Breast epithelium (tissue), 4 donors: ENCODE measurements at regions not wholly inside any gene's neighbourhood (a gene's known extent, or its start where the extent isn't known, plus 50 kb on each side); places are given as distances from the start of the nearest gene placed in this dataset.

Source experiments
- DNase-seq, 2 donors: peaks; one replicate each; pipeline ENCODE4 v3.0.0-alpha.2; 2019; ENCODE audit warnings: low spot score in 2 of 2
- H3K27ac ChIP-seq, 2 donors: fragments of 200-600 bp; sonication (generic) in 1 of 2; one replicate each; pipeline ENCODE4 v1.5.1; 2016 to 2019; ENCODE audit warnings: mild to moderate bottlenecking in 1 of 2
- H3K27me3 ChIP-seq, 2 donors: fragments of 200-600 bp; sonication (generic) in 1 of 2; one replicate each; pipeline versions ENCODE4 v1.5.1 to v1.6.0; 2017 to 2019; ENCODE audit warnings: control low read depth in 1 of 2, mild to moderate bottlenecking in 1 of 2
- H3K36me3 ChIP-seq: fragments of 200-600 bp; one replicate; pipeline ENCODE4 v1.5.1; 2019
- H3K4me1 ChIP-seq, 2 donors: fragments of 200-600 bp; sonication (generic); one replicate each; pipeline ENCODE4 v1.5.1; 2016 to 2019; ENCODE audit warnings: control low read depth in 1 of 2
- H3K4me3 ChIP-seq, 3 donors: fragments of 200-600 bp; sonication (generic); 1 replicate in 2 of 3; 2 replicates in 1 of 3; pipeline ENCODE4 v1.5.1; 2016 to 2019; ENCODE audit warnings: mild to moderate bottlenecking in 3 of 3, moderate library complexity in 2 of 3
- H3K9me3 ChIP-seq, 2 donors: fragments of 200-600 bp; sonication (generic) in 1 of 2; one replicate each; pipeline ENCODE4 v1.5.1; 2016 to 2019; ENCODE audit warnings: control low read depth in 1 of 2
- POLR2A ChIP-seq: fragments of 450-650 bp; IDR thresholded peaks from one replicate; pipeline ENCODE4 v1.6.1; 2016; ENCODE audit warnings: antibody characterized with exemption, mild to moderate bottlenecking, moderate library complexity
- POLR2AphosphoS5 ChIP-seq, 3 donors: sonication (generic); formaldehyde crosslinking; IDR thresholded peaks; one replicate each; pipeline ENCODE4 v1.6.1; 2017; ENCODE audit warnings: antibody characterized with exemption in 3 of 3
- intact Hi-C: fragments of 100-400 bp; cut with DNase I; formaldehyde crosslinking; loops from one replicate; pipeline ENCODE4 v1.15.1; 2023; ENCODE audit warnings: low total_unique reads
- TF ChIP-seq, protein P1 (sequence below), 3 donors: fragments of 450-650 bp; IDR thresholded peaks; one replicate each; pipeline ENCODE4 v1.5.1; 2016 to 2017; ENCODE audit warnings: antibody characterized with exemption in 3 of 3, mild to moderate bottlenecking in 3 of 3, moderate library complexity in 3 of 3

DNA sequence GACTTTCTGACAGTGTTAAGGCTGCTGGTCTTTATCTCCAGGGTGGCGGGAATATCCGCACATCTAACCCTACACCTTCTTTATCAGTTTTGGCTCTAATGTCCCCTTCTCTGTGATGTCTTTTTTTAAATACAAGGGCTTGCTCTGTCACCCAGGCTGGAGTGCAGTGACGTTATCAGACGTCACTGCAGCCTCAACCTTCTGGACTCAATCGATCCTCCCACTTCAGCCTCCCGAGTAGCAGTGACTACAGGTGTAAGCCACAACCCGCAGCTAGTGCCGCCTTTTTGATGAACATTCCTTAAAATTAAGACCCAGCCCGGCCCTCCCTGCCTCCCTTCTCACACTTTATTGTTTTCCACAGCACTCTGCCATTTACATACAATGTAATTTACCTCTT lies 120.1 kb upstream of the CDH4 start:
- DNase-seq: no peak
- intact Hi-C loops: no loop called here
- no peaks in the 10 kb centered on the region for H3K36me3 ChIP-seq
- H3K9me3 ChIP-seq: no peaks in the 10 kb centered on the region
- H3K4me3 ChIP-seq: no peak overlapping the region
- H3K27ac ChIP-seq: no peak overlapping the region
- H3K27me3 ChIP-seq: peaks cover 0 to 4% of the 10 kb centered on the region in 2 donors
- H3K4me1 ChIP-seq: no peaks in the 10 kb centered on the region
- TF ChIP-seq POLR2AphosphoS5 (IDR thresholded peaks at IDR 0.05) (no peak), POLR2A (no peak)
- TF ChIP-seq, protein P1, sequence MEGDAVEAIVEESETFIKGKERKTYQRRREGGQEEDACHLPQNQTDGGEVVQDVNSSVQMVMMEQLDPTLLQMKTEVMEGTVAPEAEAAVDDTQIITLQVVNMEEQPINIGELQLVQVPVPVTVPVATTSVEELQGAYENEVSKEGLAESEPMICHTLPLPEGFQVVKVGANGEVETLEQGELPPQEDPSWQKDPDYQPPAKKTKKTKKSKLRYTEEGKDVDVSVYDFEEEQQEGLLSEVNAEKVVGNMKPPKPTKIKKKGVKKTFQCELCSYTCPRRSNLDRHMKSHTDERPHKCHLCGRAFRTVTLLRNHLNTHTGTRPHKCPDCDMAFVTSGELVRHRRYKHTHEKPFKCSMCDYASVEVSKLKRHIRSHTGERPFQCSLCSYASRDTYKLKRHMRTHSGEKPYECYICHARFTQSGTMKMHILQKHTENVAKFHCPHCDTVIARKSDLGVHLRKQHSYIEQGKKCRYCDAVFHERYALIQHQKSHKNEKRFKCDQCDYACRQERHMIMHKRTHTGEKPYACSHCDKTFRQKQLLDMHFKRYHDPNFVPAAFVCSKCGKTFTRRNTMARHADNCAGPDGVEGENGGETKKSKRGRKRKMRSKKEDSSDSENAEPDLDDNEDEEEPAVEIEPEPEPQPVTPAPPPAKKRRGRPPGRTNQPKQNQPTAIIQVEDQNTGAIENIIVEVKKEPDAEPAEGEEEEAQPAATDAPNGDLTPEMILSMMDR (IDR thresholded peaks at IDR 0.05): no peak

DNA sequence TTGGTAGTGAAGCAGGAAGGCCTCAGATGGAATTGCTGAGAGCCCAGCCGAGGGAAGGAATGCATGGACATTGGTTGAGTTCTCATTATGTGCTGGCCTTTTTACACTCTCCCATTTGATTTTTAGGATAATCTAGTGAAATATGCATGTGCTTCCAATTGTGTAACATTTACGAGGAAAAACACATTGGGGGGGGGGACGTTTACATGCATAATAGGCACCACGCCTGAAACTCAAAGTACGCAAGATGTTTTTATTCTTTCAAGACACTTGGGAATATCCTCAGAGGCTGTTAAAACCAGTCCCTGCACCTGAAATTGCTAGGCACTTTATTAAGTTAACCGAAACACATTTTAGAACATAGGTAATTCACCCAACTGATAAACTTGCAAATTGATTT lies 118.5 kb upstream of the CDH4 start:
- Histone ChIP-seq H3K27ac (no peak overlapping the region), H3K27me3 (peaks cover 0 to 4% of the 10 kb centered on the region in 2 donors), H3K4me3 (no peak overlapping the region), H3K36me3 (no peaks in the 10 kb centered on the region), H3K4me1 (no peaks in the 10 kb centered on the region), H3K9me3 (no peaks in the 10 kb centered on the region)
- TF ChIP-seq POLR2AphosphoS5 (IDR thresholded peaks at IDR 0.05): no peak
- TF ChIP-seq, protein P1 (IDR thresholded peaks at IDR 0.05): no peak
- intact Hi-C loops: no loop called here
- DNase-seq: no peak

GRCh38 chr20:61134296-61135030 lies 117.6 kb upstream of the CDH4 start:
- Histone ChIP-seq H3K27me3 (peaks cover 0 to 4% of the 10 kb centered on the region in 2 donors), H3K36me3 (no peaks in the 10 kb centered on the region), H3K27ac (no peak overlapping the region), H3K9me3 (no peaks in the 10 kb centered on the region), H3K4me3 (no peak overlapping the region), H3K4me1 (no peaks in the 10 kb centered on the region)
- intact Hi-C loops: no loop called here
- TF ChIP-seq POLR2A (no peak), POLR2AphosphoS5 (IDR thresholded peaks at IDR 0.05) (no peak)
- TF ChIP-seq, protein P1 (IDR thresholded peaks at IDR 0.05): no peak
- no peak for DNase-seq

DNA sequence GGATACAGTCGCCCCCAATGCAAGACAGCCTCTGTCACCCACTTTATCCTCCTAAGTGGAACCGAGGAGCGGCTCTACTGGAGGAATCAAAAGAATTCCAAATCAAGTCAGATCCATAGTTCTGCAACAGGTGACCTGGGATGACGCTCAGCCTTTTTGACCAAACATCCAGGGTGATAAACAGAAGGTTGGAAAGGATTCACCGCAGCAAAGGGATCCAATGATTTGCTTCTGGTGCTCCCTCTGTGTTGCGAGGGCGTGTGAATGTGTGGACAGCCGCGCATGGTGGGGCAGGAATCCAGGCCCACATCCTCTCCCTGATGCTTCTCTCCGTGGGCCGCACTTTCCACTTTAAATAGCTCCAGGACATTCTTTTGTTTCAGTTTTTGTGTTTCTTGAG lies 116.8 kb upstream of the CDH4 start:
- Histone ChIP-seq H3K27ac (no peak overlapping the region), H3K36me3 (no peaks in the 10 kb centered on the region), H3K4me1 (no peaks in the 10 kb centered on the region), H3K9me3 (no peaks in the 10 kb centered on the region), H3K27me3 (no peaks in the 10 kb centered on the region), H3K4me3 (no peak overlapping the region)
- no peak for DNase-seq
- TF ChIP-seq POLR2AphosphoS5 (IDR thresholded peaks at IDR 0.05) (no peak), POLR2A (no peak)
- TF ChIP-seq, protein P1 (IDR thresholded peaks at IDR 0.05): no peak
- intact Hi-C loops: no loop called here

- no peak overlapping the region for H3K27ac ChIP-seq
- TF ChIP-seq, protein P1 (IDR thresholded peaks at IDR 0.05): no peak
- no peak for TF ChIP-seq POLR2A
- no peak for TF ChIP-seq POLR2AphosphoS5 (IDR thresholded peaks at IDR 0.05)
- H3K27me3 ChIP-seq: no peaks in the 10 kb centered on the region
- intact Hi-C loops: no loop called here
- no peak for DNase-seq
- H3K9me3 ChIP-seq: no peaks in the 10 kb centered on the region
- no peaks in the 10 kb centered on the region for H3K4me1 ChIP-seq
- H3K4me3 ChIP-seq: no peak overlapping the region
- no peaks in the 10 kb centered on the region for H3K36me3 ChIP-seq
These were observed 116.1 kb upstream of the CDH4 start for GRCh38 chr20:61135968-61136367.
